ENCODE measurements at regions not wholly inside any gene's neighbourhood (a gene's known extent, or its start where the extent isn't known, plus 50 kb on each side); places are given as distances from the start of the nearest gene placed in this dataset.

DNA sequence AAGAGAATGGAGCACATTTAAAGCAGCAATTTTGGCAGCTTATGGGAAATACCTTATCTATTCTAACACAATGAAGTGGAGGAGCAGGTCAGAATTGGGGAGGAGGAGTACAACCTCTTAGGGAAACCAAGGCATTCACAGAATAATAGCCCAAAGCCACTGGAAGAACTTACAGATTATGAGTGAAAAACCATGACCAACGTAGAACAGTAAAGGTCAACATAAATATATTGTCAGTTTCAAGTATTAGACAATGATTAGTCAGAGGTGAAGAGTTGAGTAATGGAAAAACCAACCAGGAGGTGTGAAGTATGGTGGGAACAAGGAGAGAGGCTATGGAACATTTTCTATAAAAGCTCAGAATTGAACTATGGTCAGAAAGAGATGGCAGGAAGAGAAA is 304.3 kb upstream of the SP4 start:
- no peaks in the 10 kb centered on the region for H3K9me3 ChIP-seq (ENCODE audit: control insufficient read depth, low read length)
- no peaks in the 10 kb centered on the region for H3K27me3 ChIP-seq (replicated peaks; ENCODE audit: control insufficient read depth, insufficient read depth, low read length)
- H3K36me3 ChIP-seq (ENCODE audit: control insufficient read depth, insufficient read depth, low read length, severe bottlenecking): no peaks in the 10 kb centered on the region
- DNase-seq (ENCODE audit: low read depth): no peak
- no peak overlapping the region for H3K4me3 ChIP-seq (ENCODE audit: low read length)
- no peak overlapping the region for H3K9ac ChIP-seq (ENCODE audit: low read length)
- no peaks in the 10 kb centered on the region for H3K4me1 ChIP-seq (ENCODE audit: control insufficient read depth, insufficient read depth, low read length)

GRCh38 chr7:21125297-21125696 is 302.6 kb upstream of the SP4 start:
- no peak overlapping the region for H3K4me3 ChIP-seq (ENCODE audit: low read length)
- H3K9me3 ChIP-seq (ENCODE audit: control insufficient read depth, low read length): no peaks in the 10 kb centered on the region
- no peaks in the 10 kb centered on the region for H3K36me3 ChIP-seq (ENCODE audit: control insufficient read depth, insufficient read depth, low read length, severe bottlenecking)
- H3K27me3 ChIP-seq (replicated peaks; ENCODE audit: control insufficient read depth, insufficient read depth, low read length): no peaks in the 10 kb centered on the region
- H3K9ac ChIP-seq (ENCODE audit: low read length): no peak overlapping the region
- DNase-seq (ENCODE audit: low read depth): no peak
- H3K4me1 ChIP-seq (ENCODE audit: control insufficient read depth, insufficient read depth, low read length): no peaks in the 10 kb centered on the region

- Histone ChIP-seq H3K4me1 (ENCODE audit: control insufficient read depth, insufficient read depth, low read length) (no peaks in the 10 kb centered on the region), H3K9me3 (ENCODE audit: control insufficient read depth, low read length) (no peaks in the 10 kb centered on the region), H3K4me3 (ENCODE audit: low read length) (no peak overlapping the region), H3K27me3 (replicated peaks; ENCODE audit: control insufficient read depth, insufficient read depth, low read length) (no peaks in the 10 kb centered on the region), H3K36me3 (ENCODE audit: control insufficient read depth, insufficient read depth, low read length, severe bottlenecking) (no peaks in the 10 kb centered on the region), H3K9ac (ENCODE audit: low read length) (no peak overlapping the region)
- no peak for DNase-seq (ENCODE audit: low read depth)
Observed at GRCh38 chr7:21128062-21128817, 299.6 kb upstream of the SP4 start.

- H3K9ac ChIP-seq (ENCODE audit: low read length): no peak overlapping the region
- H3K27me3 ChIP-seq (replicated peaks; ENCODE audit: control insufficient read depth, insufficient read depth, low read length): no peaks in the 10 kb centered on the region
- no peaks in the 10 kb centered on the region for H3K4me1 ChIP-seq (ENCODE audit: control insufficient read depth, insufficient read depth, low read length)
- H3K36me3 ChIP-seq (ENCODE audit: control insufficient read depth, insufficient read depth, low read length, severe bottlenecking): no peaks in the 10 kb centered on the region
- no peak overlapping the region for H3K4me3 ChIP-seq (ENCODE audit: low read length)
- no peak for DNase-seq (ENCODE audit: low read depth)
- H3K9me3 ChIP-seq (ENCODE audit: control insufficient read depth, low read length): peaks cover 9% of the 10 kb centered on the region
Observed at GRCh38 chr7:21131897-21132296, 296.0 kb upstream of the SP4 start.

- H3K9ac ChIP-seq (ENCODE audit: low read length): no peak overlapping the region
- no peaks in the 10 kb centered on the region for H3K4me1 ChIP-seq (ENCODE audit: control insufficient read depth, insufficient read depth, low read length)
- no peak overlapping the region for H3K4me3 ChIP-seq (ENCODE audit: low read length)
- H3K27me3 ChIP-seq (replicated peaks; ENCODE audit: control insufficient read depth, insufficient read depth, low read length): no peaks in the 10 kb centered on the region
- no peaks in the 10 kb centered on the region for H3K36me3 ChIP-seq (ENCODE audit: control insufficient read depth, insufficient read depth, low read length, severe bottlenecking)
- H3K9me3 ChIP-seq (ENCODE audit: control insufficient read depth, low read length): peaks cover 9% of the 10 kb centered on the region
- DNase-seq (ENCODE audit: low read depth): no peak
Observed at GRCh38 chr7:21134631-21135030, 293.3 kb upstream of the SP4 start.

DNA sequence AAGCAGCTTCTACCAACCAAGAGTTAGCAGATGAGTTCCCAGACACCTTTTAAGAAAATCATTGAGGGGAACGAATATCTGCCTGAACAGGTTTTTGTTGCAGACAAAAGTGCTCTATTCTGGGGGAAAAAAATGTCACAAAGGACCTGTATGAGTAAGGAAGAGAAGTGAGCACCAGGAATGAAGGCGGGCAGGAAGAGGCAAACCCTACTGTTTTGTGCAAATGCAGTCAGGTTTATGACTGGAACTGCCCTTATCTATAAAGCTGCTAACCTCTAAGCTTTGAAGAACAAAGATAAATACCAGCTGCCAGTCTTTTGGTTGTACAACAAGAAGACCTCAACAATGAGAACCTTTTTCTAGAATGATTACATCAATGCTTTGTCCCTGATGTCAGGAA is 292.4 kb upstream of the SP4 start:
- no peaks in the 10 kb centered on the region for H3K4me1 ChIP-seq (ENCODE audit: control insufficient read depth, insufficient read depth, low read length)
- no peaks in the 10 kb centered on the region for H3K36me3 ChIP-seq (ENCODE audit: control insufficient read depth, insufficient read depth, low read length, severe bottlenecking)
- no peak for DNase-seq (ENCODE audit: low read depth)
- no peak overlapping the region for H3K9ac ChIP-seq (ENCODE audit: low read length)
- H3K9me3 ChIP-seq (ENCODE audit: control insufficient read depth, low read length): peaks cover 9% of the 10 kb centered on the region
- no peaks in the 10 kb centered on the region for H3K27me3 ChIP-seq (replicated peaks; ENCODE audit: control insufficient read depth, insufficient read depth, low read length)
- no peak overlapping the region for H3K4me3 ChIP-seq (ENCODE audit: low read length)

DNA sequence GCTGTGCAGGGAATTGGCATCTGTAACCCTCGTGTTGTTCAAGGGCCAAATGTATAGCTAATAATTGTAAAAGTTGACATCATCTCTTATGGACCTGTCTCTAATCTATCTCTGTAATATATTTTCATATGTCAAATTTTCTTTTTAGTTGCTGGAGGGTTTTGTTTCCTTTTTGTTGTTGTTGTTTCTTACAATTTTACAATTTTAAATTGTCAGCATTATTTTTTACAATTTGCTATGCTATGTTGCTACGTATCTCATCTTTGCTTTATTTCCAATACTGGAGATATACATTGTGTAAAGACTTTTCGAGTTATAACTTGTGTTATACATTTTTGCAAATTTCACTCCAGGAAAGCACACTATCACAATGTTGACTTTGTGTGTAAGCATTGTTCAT is 290.2 kb upstream of the SP4 start:
- no peak for DNase-seq (ENCODE audit: low read depth)
- H3K4me3 ChIP-seq (ENCODE audit: low read length): no peak overlapping the region
- no peaks in the 10 kb centered on the region for H3K36me3 ChIP-seq (ENCODE audit: control insufficient read depth, insufficient read depth, low read length, severe bottlenecking)
- no peak overlapping the region for H3K9ac ChIP-seq (ENCODE audit: low read length)
- no peaks in the 10 kb centered on the region for H3K27me3 ChIP-seq (replicated peaks; ENCODE audit: control insufficient read depth, insufficient read depth, low read length)
- peaks cover 9% of the 10 kb centered on the region for H3K9me3 ChIP-seq (ENCODE audit: control insufficient read depth, low read length)
- H3K4me1 ChIP-seq (ENCODE audit: control insufficient read depth, insufficient read depth, low read length): no peaks in the 10 kb centered on the region

DNA sequence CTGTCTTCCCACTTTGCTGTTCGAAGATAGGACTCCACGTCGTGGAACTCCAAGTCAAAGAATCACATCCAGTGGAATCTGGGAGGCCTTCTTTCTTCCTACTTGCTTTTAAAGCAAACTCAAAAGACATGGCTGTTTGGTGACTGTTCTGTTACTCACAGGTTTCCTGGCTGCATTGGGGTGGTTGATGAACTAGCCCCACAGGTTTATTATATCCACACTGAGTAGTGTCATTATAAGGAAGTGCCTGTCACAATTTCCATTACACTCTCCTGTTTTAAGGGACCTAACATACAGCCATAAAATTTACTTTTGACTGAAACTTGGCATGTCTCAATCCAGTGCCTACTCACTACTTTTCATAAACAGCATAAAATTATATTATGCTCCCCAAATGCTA is 287.3 kb upstream of the SP4 start:
- Histone ChIP-seq H3K4me3 (ENCODE audit: low read length) (no peak overlapping the region), H3K27me3 (replicated peaks; ENCODE audit: control insufficient read depth, insufficient read depth, low read length) (no peaks in the 10 kb centered on the region), H3K9me3 (ENCODE audit: control insufficient read depth, low read length) (no peaks in the 10 kb centered on the region), H3K36me3 (ENCODE audit: control insufficient read depth, insufficient read depth, low read length, severe bottlenecking) (no peaks in the 10 kb centered on the region), H3K9ac (ENCODE audit: low read length) (no peak overlapping the region), H3K4me1 (ENCODE audit: control insufficient read depth, insufficient read depth, low read length) (no peaks in the 10 kb centered on the region)
- no peak for DNase-seq (ENCODE audit: low read depth)

DNA sequence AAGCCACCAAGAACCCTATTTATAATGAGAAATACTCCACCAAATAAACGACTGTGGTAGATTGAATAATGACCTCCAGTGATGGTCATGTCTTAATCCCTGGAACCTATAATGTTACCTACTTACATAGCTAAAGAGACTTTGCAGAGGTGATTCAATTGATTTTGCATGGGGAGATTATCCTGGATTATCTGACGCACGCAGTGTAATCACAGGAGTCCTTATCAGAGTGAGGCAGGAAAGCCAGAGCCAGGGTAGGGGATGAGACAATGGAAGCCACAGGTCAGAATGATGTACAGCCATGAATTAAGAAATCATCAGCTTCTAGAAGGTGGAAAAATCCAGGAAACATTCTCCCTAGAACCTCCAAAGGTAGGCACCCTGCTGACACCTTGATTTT is 286.4 kb upstream of the SP4 start:
- Histone ChIP-seq H3K9ac (ENCODE audit: low read length) (no peak overlapping the region), H3K4me3 (ENCODE audit: low read length) (no peak overlapping the region), H3K9me3 (ENCODE audit: control insufficient read depth, low read length) (no peaks in the 10 kb centered on the region), H3K36me3 (ENCODE audit: control insufficient read depth, insufficient read depth, low read length, severe bottlenecking) (no peaks in the 10 kb centered on the region), H3K27me3 (replicated peaks; ENCODE audit: control insufficient read depth, insufficient read depth, low read length) (no peaks in the 10 kb centered on the region), H3K4me1 (ENCODE audit: control insufficient read depth, insufficient read depth, low read length) (no peaks in the 10 kb centered on the region)
- no peak for DNase-seq (ENCODE audit: low read depth)

GRCh38 chr7:21142081-21142480 is 285.8 kb upstream of the SP4 start:
- Histone ChIP-seq H3K36me3 (ENCODE audit: control insufficient read depth, insufficient read depth, low read length, severe bottlenecking) (no peaks in the 10 kb centered on the region), H3K4me3 (ENCODE audit: low read length) (no peak overlapping the region), H3K27me3 (replicated peaks; ENCODE audit: control insufficient read depth, insufficient read depth, low read length) (no peaks in the 10 kb centered on the region), H3K4me1 (ENCODE audit: control insufficient read depth, insufficient read depth, low read length) (no peaks in the 10 kb centered on the region), H3K9me3 (ENCODE audit: control insufficient read depth, low read length) (no peaks in the 10 kb centered on the region), H3K9ac (ENCODE audit: low read length) (no peak overlapping the region)
- DNase-seq (ENCODE audit: low read depth): no peak

- Histone ChIP-seq H3K27me3 (replicated peaks; ENCODE audit: control insufficient read depth, insufficient read depth, low read length) (no peaks in the 10 kb centered on the region), H3K4me1 (ENCODE audit: control insufficient read depth, insufficient read depth, low read length) (no peaks in the 10 kb centered on the region), H3K9ac (ENCODE audit: low read length) (no peak overlapping the region), H3K9me3 (ENCODE audit: control insufficient read depth, low read length) (peaks cover 3% of the 10 kb centered on the region), H3K36me3 (ENCODE audit: control insufficient read depth, insufficient read depth, low read length, severe bottlenecking) (no peaks in the 10 kb centered on the region), H3K4me3 (ENCODE audit: low read length) (no peak overlapping the region)
- no peak for DNase-seq (ENCODE audit: low read depth)
Observed at GRCh38 chr7:21146642-21147423, 281.1 kb upstream of the SP4 start.

Data from adipocyte (in vitro differentiated cells).